Uterus (tissue), 3 donors: ENCODE measurements at regions not wholly inside any gene's neighbourhood (a gene's known extent, or its start where the extent isn't known, plus 50 kb on each side); places are given as distances from the start of the nearest gene placed in this dataset.

Source experiments
- DNase-seq, 2 donors: peaks; one replicate each; pipeline ENCODE4 v3.0.0-alpha.2; 2019 to 2020
- H3K27ac ChIP-seq, 2 donors: fragments of 200-600 bp; sonication (generic); 1 replicate in 1 of 2; 2 replicates in 1 of 2; pipeline ENCODE4 v1.5.1; 2016 to 2018
- H3K27me3 ChIP-seq, 2 donors: fragments of 200-600 bp; sonication (generic); one replicate each; pipeline ENCODE4 v1.5.1; 2018 to 2019; ENCODE audit warnings: control low read depth in 1 of 2
- H3K36me3 ChIP-seq, 2 donors: fragments of 200-600 bp; sonication (generic); one replicate each; pipeline ENCODE4 v1.5.1; 2019; ENCODE audit warnings: control low read depth in 1 of 2
- H3K4me1 ChIP-seq, 2 donors: fragments of 200-600 bp; sonication (generic); one replicate each; pipeline ENCODE4 v1.5.1; 2018 to 2019; ENCODE audit warnings: control low read depth in 1 of 2
- H3K4me3 ChIP-seq, 2 donors: fragments of 200-600 bp; sonication (generic); 1 replicate in 1 of 2; 2 replicates in 1 of 2; pipeline ENCODE4 v1.5.1; 2018 to 2019; ENCODE audit warnings: mild to moderate bottlenecking in 1 of 2
- H3K9me3 ChIP-seq, 2 donors: fragments of 200-600 bp; sonication (generic); one replicate each; pipeline ENCODE4 v1.5.1; 2019; ENCODE audit warnings: control low read depth in 1 of 2
- CTCF ChIP-seq, 4 experiments: fragments of 200-600 bp in 2 of 4; fragments of 450-650 bp in 2 of 4; sonication (generic) in 2 of 4; IDR thresholded peaks; one replicate each; pipeline ENCODE4 v1.5.1; 2016 to 2019; ENCODE audit warnings: antibody characterized with exemption in 4 of 4, mild to moderate bottlenecking in 2 of 4, moderate library complexity in 1 of 4
- POLR2A ChIP-seq, 2 donors: fragments of 450-650 bp; IDR thresholded peaks; one replicate each; pipeline ENCODE4 v1.6.1; 2016; ENCODE audit warnings: antibody characterized with exemption in 2 of 2, mild to moderate bottlenecking in 1 of 2, moderate library complexity in 1 of 2
- intact Hi-C: fragments of 100-400 bp; cut with DNase I; formaldehyde crosslinking; loops from one replicate; pipeline ENCODE4 v1.15.1; 2023; ENCODE audit warnings: low total_unique reads
- donor health status: DM: yes; HTN: yes; CAD: no.

- no peak for DNase-seq
- no peak overlapping the region for H3K27ac ChIP-seq
- H3K4me3 ChIP-seq = no peak overlapping the region
- H3K4me1 ChIP-seq = no peaks in the 10 kb centered on the region
- no peaks in the 10 kb centered on the region for H3K9me3 ChIP-seq
- intact Hi-C loops = no loop called here
- H3K27me3 ChIP-seq = no peaks in the 10 kb centered on the region
- H3K36me3 ChIP-seq = no peaks in the 10 kb centered on the region
- no peak for TF ChIP-seq POLR2A (IDR thresholded peaks at IDR 0.05)
- TF ChIP-seq CTCF (IDR thresholded peaks at IDR 0.05) = no peak
Observed at GRCh38 chr2:64232266-64232665, 88.0 kb upstream of the PELI1 start.

GRCh38 chr2:64233376-64233922, 89.2 kb upstream of the PELI1 start:
- no peaks in the 10 kb centered on the region for H3K9me3 ChIP-seq
- no peak for TF ChIP-seq POLR2A (IDR thresholded peaks at IDR 0.05)
- TF ChIP-seq CTCF (IDR thresholded peaks at IDR 0.05) = no peak
- H3K4me3 ChIP-seq = no peak overlapping the region
- DNase-seq = no peak
- no peaks in the 10 kb centered on the region for H3K27me3 ChIP-seq
- H3K4me1 ChIP-seq = no peaks in the 10 kb centered on the region
- H3K36me3 ChIP-seq = no peaks in the 10 kb centered on the region
- intact Hi-C loops = no loop called here
- H3K27ac ChIP-seq = peak overlapping the region in 1 of 2 donors; percentile 30

GRCh38 chr2:64234150-64234549, 89.9 kb upstream of the PELI1 start:
- Histone ChIP-seq H3K27ac (peak overlapping the region in 1 of 2 donors; percentile 30), H3K9me3 (no peaks in the 10 kb centered on the region), H3K4me3 (no peak overlapping the region), H3K4me1 (no peaks in the 10 kb centered on the region), H3K36me3 (no peaks in the 10 kb centered on the region), H3K27me3 (no peaks in the 10 kb centered on the region)
- no peak for DNase-seq
- intact Hi-C loops = no loop called here
- no peak for TF ChIP-seq CTCF (IDR thresholded peaks at IDR 0.05)
- no peak for TF ChIP-seq POLR2A (IDR thresholded peaks at IDR 0.05)

- no peaks in the 10 kb centered on the region for H3K27me3 ChIP-seq
- DNase-seq = no peak
- peak overlapping the region in 1 of 2 donors; percentile 42 for H3K27ac ChIP-seq
- no peaks in the 10 kb centered on the region for H3K36me3 ChIP-seq
- no peaks in the 10 kb centered on the region for H3K4me1 ChIP-seq
- TF ChIP-seq POLR2A (IDR thresholded peaks at IDR 0.05) (no peak), CTCF (IDR thresholded peaks at IDR 0.05) (no peak)
- H3K4me3 ChIP-seq = no peak overlapping the region
- intact Hi-C loops = no loop called here
- H3K9me3 ChIP-seq = no peaks in the 10 kb centered on the region
Observed at GRCh38 chr2:64234785-64235184, 90.6 kb upstream of the PELI1 start.

GRCh38 chr2:64237266-64237665, 93.0 kb upstream of the PELI1 start:
- Histone ChIP-seq H3K36me3 (no peaks in the 10 kb centered on the region), H3K4me3 (no peak overlapping the region), H3K9me3 (no peaks in the 10 kb centered on the region), H3K27ac (peak overlapping the region in 1 of 2 donors; percentile 50), H3K27me3 (no peaks in the 10 kb centered on the region), H3K4me1 (no peaks in the 10 kb centered on the region)
- no peak for DNase-seq
- intact Hi-C loops = no loop called here
- TF ChIP-seq POLR2A (IDR thresholded peaks at IDR 0.05) = no peak
- TF ChIP-seq CTCF (IDR thresholded peaks at IDR 0.05) = no peak
